H1 (cell line): ENCODE measurements at regions not wholly inside any gene's neighbourhood (a gene's known extent, or its start where the extent isn't known, plus 50 kb on each side); places are given as distances from the start of the nearest gene placed in this dataset.
A peak's percentile ranks its signal among the peaks of the same experiment; 100 is the strongest.

Experiments used
- CTCF ChIA-PET: fragments of 300-600 bp; sonication (Branson Sonifier 250); formaldehyde crosslinking; loops from one replicate; lab custom pipeline; 2021; ENCODE audit not compliant: partially characterized antibody; lab: Charles Lee
- POLR2A ChIA-PET: fragments of 300-600 bp; sonication (Branson Sonifier 250); formaldehyde crosslinking; loops from one replicate; lab custom pipeline; 2021; ENCODE audit warnings: inconsistent platforms; ENCODE audit not compliant: partially characterized antibody; lab: Charles Lee
- DNase-seq, 2 experiments: peaks; one replicate each; pipeline versions ENCODE4 v3.0.0 to v3.0.0-alpha.2; 2010 to 2022; ENCODE audit warnings: low spot score in 2 of 2, low read depth in 1 of 2, mixed read lengths in 1 of 2
- FAIRE-seq: peaks from 2 replicates; lab custom pipeline; 2011; peaks lifted over from hg19 to GRCh38; lab: Jason Lieb, UNC
- H2AFZ ChIP-seq: 2 replicates; pipeline ENCODE4 v1.8.1; 2012; ENCODE audit warnings: low read length, inconsistent platforms
- H2AK5ac ChIP-seq: 2 replicates; pipeline ENCODE4 v1.6.1; 2013; ENCODE audit warnings: low read depth, low read length
- H2BK120ac ChIP-seq: replicated peaks from 2 replicates; pipeline ENCODE3; 2013; ENCODE audit warnings: low read depth, low read length, inconsistent platforms
- H2BK12ac ChIP-seq: 2 replicates; pipeline ENCODE4 v1.6.1; 2013; ENCODE audit warnings: low read depth, low read length
- H2BK15ac ChIP-seq: 2 replicates; pipeline ENCODE4 v1.6.1; 2013; ENCODE audit warnings: low read length
- H2BK20ac ChIP-seq: 2 replicates; pipeline ENCODE4 v1.6.1; 2013; ENCODE audit warnings: low read length
- H2BK5ac ChIP-seq: 2 replicates; pipeline ENCODE4 v1.6.1; 2013; ENCODE audit warnings: low read depth, low read length
- H3K14ac ChIP-seq: 2 replicates; pipeline ENCODE4 v1.6.1; 2013; ENCODE audit warnings: inconsistent platforms; ENCODE audit not compliant: insufficient read length
- H3K18ac ChIP-seq: 2 replicates; pipeline ENCODE4 v1.6.1; 2013; ENCODE audit warnings: low read length; ENCODE audit errors: extremely low read depth
- H3K23ac ChIP-seq: 2 replicates; pipeline ENCODE4 v1.6.1; 2013; ENCODE audit warnings: inconsistent platforms; ENCODE audit not compliant: insufficient read length
- H3K23me2 ChIP-seq: 2 replicates; pipeline ENCODE4 v1.6.1; 2013; ENCODE audit warnings: low read depth, low read length
- H3K27ac ChIP-seq: 2 replicates; pipeline ENCODE4 v1.6.1; 2011; ENCODE audit warnings: low read depth, low read length, inconsistent platforms
- H3K27me3 ChIP-seq, 4 experiments: replicated peaks in 1 of 4; 1 replicate in 1 of 4; 2 replicates in 3 of 4; pipeline versions ENCODE4 v1.6.1 to v1.8.1; 2011 to 2013; ENCODE audit warnings: low read length in 3 of 4, mild to moderate bottlenecking in 3 of 4, inconsistent platforms in 2 of 4, mixed read lengths in 2 of 4, moderate library complexity in 1 of 4; ENCODE audit not compliant: control insufficient read depth in 3 of 4, insufficient read depth in 3 of 4; ENCODE audit errors: extremely low read depth in 1 of 4
- H3K36me3 ChIP-seq, 4 experiments: 2 replicates each; pipeline versions ENCODE4 v1.6.1 to v1.8.1; 2011 to 2013; ENCODE audit warnings: mild to moderate bottlenecking in 4 of 4, low read length in 3 of 4, moderate library complexity in 2 of 4, control low read depth in 1 of 4, inconsistent platforms in 1 of 4; ENCODE audit not compliant: insufficient read depth in 4 of 4, control insufficient read depth in 2 of 4
- H3K4ac ChIP-seq: replicated peaks from 2 replicates; pipeline ENCODE3; 2013; ENCODE audit warnings: low read length, low read depth, mixed read lengths, inconsistent platforms; ENCODE audit not compliant: insufficient read length
- H3K4me1 ChIP-seq, 4 experiments: replicated peaks in 1 of 4; 1 replicate in 1 of 4; 2 replicates in 3 of 4; pipeline versions ENCODE4 v1.6.1 to v1.8.1; 2011 to 2013; ENCODE audit warnings: low read length in 3 of 4, inconsistent platforms in 2 of 4, mixed read lengths in 1 of 4; ENCODE audit not compliant: insufficient read depth in 4 of 4, control insufficient read depth in 3 of 4
- H3K4me2 ChIP-seq, 2 experiments: 2 replicates each; pipeline versions ENCODE4 v1.6.1 to v1.8.1; 2011 to 2013; ENCODE audit warnings: low read depth in 2 of 2, low read length in 2 of 2, control low read depth in 1 of 2, inconsistent platforms in 1 of 2, mild to moderate bottlenecking in 1 of 2; ENCODE audit not compliant: insufficient read depth in 1 of 2
- H3K4me3 ChIP-seq, 4 experiments: fragments of 200-600, 300-600 bp in 1 of 4; sonication (generic), shearing (Covaris generic), sonication (Bioruptor Twin) in 1 of 4; 2 replicates each; pipeline versions ENCODE4 v1.5.1 to v1.8.1; 2011 to 2016; ENCODE audit warnings: low read length in 4 of 4, low read depth in 3 of 4, control low read depth in 2 of 4, inconsistent platforms in 2 of 4, mild to moderate bottlenecking in 2 of 4, mixed read lengths in 1 of 4, moderate library complexity in 1 of 4; ENCODE audit not compliant: insufficient read depth in 2 of 4; ENCODE audit errors: extremely low read depth in 1 of 4
- H3K56ac ChIP-seq: replicated peaks from 2 replicates; pipeline ENCODE3; 2013; ENCODE audit warnings: low read depth, mild to moderate bottlenecking, mixed read lengths, low read length, inconsistent platforms; ENCODE audit not compliant: insufficient read length
- H3K79me1 ChIP-seq: 2 replicates; pipeline ENCODE4 v1.6.1; 2013; ENCODE audit warnings: low read depth, low read length, control low read depth
- H3K79me2 ChIP-seq, 2 experiments: 2 replicates each; pipeline versions ENCODE4 v1.6.1 to v1.8.1; 2012 to 2013; ENCODE audit warnings: low read length in 2 of 2, mild to moderate bottlenecking in 2 of 2, inconsistent platforms in 1 of 2; ENCODE audit not compliant: insufficient read depth in 2 of 2, control insufficient read depth in 1 of 2
- H3K9ac ChIP-seq, 4 experiments: replicated peaks in 1 of 4; 1 replicate in 1 of 4; 2 replicates in 3 of 4; pipeline versions ENCODE4 v1.6.1 to v1.8.1; 2011 to 2013; ENCODE audit warnings: low read depth in 3 of 4, low read length in 3 of 4, control low read depth in 2 of 4, mild to moderate bottlenecking in 2 of 4, moderate library complexity in 2 of 4, inconsistent platforms in 1 of 4; ENCODE audit errors: extremely low read depth in 1 of 4
- H3K9me3 ChIP-seq, 2 experiments: 2 replicates each; pipeline versions ENCODE4 v1.6.1 to v1.8.1; 2012 to 2013; ENCODE audit warnings: mild to moderate bottlenecking in 2 of 2, moderate library complexity in 2 of 2, control low read depth in 1 of 2, inconsistent platforms in 1 of 2, low read depth in 1 of 2, low read length in 1 of 2, mixed read lengths in 1 of 2; ENCODE audit not compliant: insufficient read depth in 2 of 2
- H4K20me1 ChIP-seq, 2 experiments: replicated peaks in 1 of 2; 2 replicates each; pipeline versions ENCODE3 to v1.8.1; 2011 to 2013; ENCODE audit warnings: inconsistent platforms in 2 of 2, low read length in 2 of 2, mild to moderate bottlenecking in 1 of 2; ENCODE audit not compliant: insufficient read depth in 2 of 2, control insufficient read depth in 1 of 2
- H4K5ac ChIP-seq: 2 replicates; pipeline ENCODE4 v1.6.1; 2013; ENCODE audit warnings: low read length, low read depth, mixed read lengths, inconsistent platforms; ENCODE audit not compliant: insufficient read length
- H4K8ac ChIP-seq: 2 replicates; pipeline ENCODE4 v1.8.0; 2013; ENCODE audit warnings: mild to moderate bottlenecking, moderate library complexity, low read length, inconsistent platforms; ENCODE audit not compliant: insufficient read depth; ENCODE audit errors: extremely low read depth
- H4K91ac ChIP-seq: replicated peaks from 2 replicates; pipeline ENCODE3; 2013; ENCODE audit warnings: low read length, mixed read lengths, inconsistent platforms; ENCODE audit not compliant: insufficient read length
- CBX5 ChIP-seq: fragments of 300-800, 300-1000 bp; sonication (generic); IDR thresholded peaks from 2 replicates; pipeline ENCODE4 v1.7.1; 2016; ENCODE audit warnings: antibody characterized with exemption, low read length, low read depth
- CREB1 ChIP-seq: IDR thresholded peaks from 2 replicates; pipeline ENCODE4 v1.6.1; 2012; ENCODE audit warnings: inconsistent platforms
- JUN ChIP-seq: IDR thresholded peaks from 2 replicates; pipeline ENCODE4 v1.6.1; 2011; ENCODE audit warnings: low read depth, mild to moderate bottlenecking, improper control_type of control experiment, low read length
- KDM4A ChIP-seq: IDR thresholded peaks from one replicate; pipeline ENCODE4 v1.7.1; 2012; ENCODE audit warnings: low read depth, mild to moderate bottlenecking, moderate library complexity, low read length, inconsistent platforms; ENCODE audit not compliant: severe bottlenecking
- POLR2A ChIP-seq, 2 experiments: IDR thresholded peaks; 1 replicate in 1 of 2; 2 replicates in 1 of 2; pipeline ENCODE4 v1.6.1; 2011; ENCODE audit warnings: low read depth in 2 of 2, low read length in 2 of 2, mild to moderate bottlenecking in 2 of 2; ENCODE audit errors: control extremely low read depth in 1 of 2
- POU5F1 ChIP-seq: IDR thresholded peaks from 2 replicates; pipeline ENCODE4 v1.6.1; 2011; ENCODE audit warnings: low read depth, mild to moderate bottlenecking, low read length, moderate library complexity
- TCF12 ChIP-seq: IDR thresholded peaks from 2 replicates; pipeline ENCODE4 v1.6.1; 2011; ENCODE audit warnings: low read depth, mild to moderate bottlenecking, low read length
- TEAD4 ChIP-seq: IDR thresholded peaks from 2 replicates; pipeline ENCODE4 v1.6.1; 2012; ENCODE audit warnings: low read depth, low read length, inconsistent platforms, mixed read lengths
- WGBS, 2 experiments: shearing (Covaris generic) in 1 of 2; methylation state at CpG; one replicate each; pipeline versions ENCODE4 v1.1.6 to v1.1.7; 2013 to 2015; ENCODE audit warnings: low lambda C conversion rate in 2 of 2, mixed read lengths in 2 of 2, inconsistent platforms in 1 of 2, low coverage in 1 of 2, missing lambda C conversion rate in 1 of 2; ENCODE audit not compliant: insufficient replicate concordance in 2 of 2, insufficient coverage in 1 of 2, insufficient read length in 1 of 2; ENCODE audit errors: extremely low coverage in 1 of 2, missing lambda C conversion rate in 1 of 2; 5-methylcytosine and 5-hydroxymethylcytosine counted together
- TF ChIP-seq, protein P1 (sequence below), 3 experiments: IDR thresholded peaks; 1 replicate in 2 of 3; 2 replicates in 1 of 3; pipeline versions ENCODE4 v1.5.1 to v1.6.1; 2011; ENCODE audit warnings: low read length in 3 of 3, mild to moderate bottlenecking in 3 of 3, inconsistent platforms in 2 of 3, low read depth in 1 of 3, moderate library complexity in 1 of 3; ENCODE audit not compliant: insufficient read depth in 1 of 3; ENCODE audit errors: control extremely low read depth in 1 of 3
- TF ChIP-seq, protein P2 (sequence below): IDR thresholded peaks from 2 replicates; pipeline ENCODE4 v1.6.1; 2012; ENCODE audit warnings: low read length, inconsistent platforms
- TF ChIP-seq, protein P3 (sequence below): IDR thresholded peaks from 2 replicates; pipeline ENCODE4 v1.6.1; 2012; ENCODE audit warnings: inconsistent platforms

- POLR2A ChIA-PET: no interaction called here
- Histone ChIP-seq H3K79me2 (no peaks in the 10 kb centered on the region), H3K27ac (no peak overlapping the region), H2BK120ac (peak overlapping the region; percentile 47), H2AK5ac (no peak overlapping the region), H2BK15ac (no peak overlapping the region), H3K27me3 (no peaks in the 10 kb centered on the region), H3K9ac (no peak overlapping the region), H3K14ac (no peak overlapping the region), H3K4me2 (no peak overlapping the region), H4K20me1 (no peaks in the 10 kb centered on the region), H3K4me1 (peaks cover 0 to 5% (median 2%) of the 10 kb centered on the region in 4 experiments; a peak in 2 of 7 replicates), H3K79me1 (no peaks in the 10 kb centered on the region), H3K18ac (no peak overlapping the region), H3K23ac (no peak overlapping the region), H2AFZ (no peak overlapping the region), H2BK5ac (no peak overlapping the region), H3K23me2 (no peaks in the 10 kb centered on the region), H2BK20ac (no peak overlapping the region), H2BK12ac (no peak overlapping the region), H3K4me3 (no peak overlapping the region), H3K56ac (no peak overlapping the region), H3K9me3 (no peaks in the 10 kb centered on the region), H4K5ac (no peak overlapping the region), H3K4ac (no peak overlapping the region), H4K91ac (no peak overlapping the region), H4K8ac (no peak overlapping the region), H3K36me3 (no peaks in the 10 kb centered on the region)
- DNase-seq: no peak
- 93% methylated on average over 1 of the region's 1 CpG; no CpG with 5 or more reads in 1 of the 2 experiments for WGBS, 2 experiments
- no peak for FAIRE-seq
- CTCF ChIA-PET: interaction anchor here (1.1 kb wide), 1 partner anchor 143 kb away, joined by 3 read pairs; no protein-coding TSS in a partner anchor
- TF ChIP-seq POU5F1 (no peak), TCF12 (no peak), JUN (no peak), CBX5 (no peak), CREB1 (no peak), TEAD4 (no peak), POLR2A (IDR thresholded peaks at IDR 0.05; ENCODE audit: control extremely low read depth in 1 of 2, low read depth in 2 of 2, low read length in 2 of 2) (no peak), KDM4A (no peak)
- TF ChIP-seq, protein P1, sequence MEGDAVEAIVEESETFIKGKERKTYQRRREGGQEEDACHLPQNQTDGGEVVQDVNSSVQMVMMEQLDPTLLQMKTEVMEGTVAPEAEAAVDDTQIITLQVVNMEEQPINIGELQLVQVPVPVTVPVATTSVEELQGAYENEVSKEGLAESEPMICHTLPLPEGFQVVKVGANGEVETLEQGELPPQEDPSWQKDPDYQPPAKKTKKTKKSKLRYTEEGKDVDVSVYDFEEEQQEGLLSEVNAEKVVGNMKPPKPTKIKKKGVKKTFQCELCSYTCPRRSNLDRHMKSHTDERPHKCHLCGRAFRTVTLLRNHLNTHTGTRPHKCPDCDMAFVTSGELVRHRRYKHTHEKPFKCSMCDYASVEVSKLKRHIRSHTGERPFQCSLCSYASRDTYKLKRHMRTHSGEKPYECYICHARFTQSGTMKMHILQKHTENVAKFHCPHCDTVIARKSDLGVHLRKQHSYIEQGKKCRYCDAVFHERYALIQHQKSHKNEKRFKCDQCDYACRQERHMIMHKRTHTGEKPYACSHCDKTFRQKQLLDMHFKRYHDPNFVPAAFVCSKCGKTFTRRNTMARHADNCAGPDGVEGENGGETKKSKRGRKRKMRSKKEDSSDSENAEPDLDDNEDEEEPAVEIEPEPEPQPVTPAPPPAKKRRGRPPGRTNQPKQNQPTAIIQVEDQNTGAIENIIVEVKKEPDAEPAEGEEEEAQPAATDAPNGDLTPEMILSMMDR (IDR thresholded peaks at IDR 0.05; ENCODE audit: control extremely low read depth in 1 of 3, insufficient read depth in 1 of 3, low read depth in 1 of 3, low read length in 3 of 3): no peak
- TF ChIP-seq, protein P2, sequence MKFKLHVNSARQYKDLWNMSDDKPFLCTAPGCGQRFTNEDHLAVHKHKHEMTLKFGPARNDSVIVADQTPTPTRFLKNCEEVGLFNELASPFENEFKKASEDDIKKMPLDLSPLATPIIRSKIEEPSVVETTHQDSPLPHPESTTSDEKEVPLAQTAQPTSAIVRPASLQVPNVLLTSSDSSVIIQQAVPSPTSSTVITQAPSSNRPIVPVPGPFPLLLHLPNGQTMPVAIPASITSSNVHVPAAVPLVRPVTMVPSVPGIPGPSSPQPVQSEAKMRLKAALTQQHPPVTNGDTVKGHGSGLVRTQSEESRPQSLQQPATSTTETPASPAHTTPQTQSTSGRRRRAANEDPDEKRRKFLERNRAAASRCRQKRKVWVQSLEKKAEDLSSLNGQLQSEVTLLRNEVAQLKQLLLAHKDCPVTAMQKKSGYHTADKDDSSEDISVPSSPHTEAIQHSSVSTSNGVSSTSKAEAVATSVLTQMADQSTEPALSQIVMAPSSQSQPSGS: no peak
- TF ChIP-seq, protein P3, sequence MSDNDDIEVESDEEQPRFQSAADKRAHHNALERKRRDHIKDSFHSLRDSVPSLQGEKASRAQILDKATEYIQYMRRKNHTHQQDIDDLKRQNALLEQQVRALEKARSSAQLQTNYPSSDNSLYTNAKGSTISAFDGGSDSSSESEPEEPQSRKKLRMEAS: no peak
Observed at GRCh38 chr21:27024301-27024700, 57.4 kb upstream of the ADAMTS5 start.
